NCI-H82 treated with DMSO at 0.1 percent for 48 hours (cell line): ENCODE measurements at regions not wholly inside any gene's neighbourhood (a gene's known extent, or its start where the extent isn't known, plus 50 kb on each side); places are given as distances from the start of the nearest gene placed in this dataset.

Experiments used
- DNase-seq: peaks from one replicate; lab custom pipeline; 2025; ENCODE audit not compliant: unreplicated experiment; lab: John Stamatoyannopoulos, UW

- DNase-seq = no peak
These were observed 244.2 kb upstream of the IGFBP3 start for GRCh38 chr7:46165276-46165675.

- no peak for DNase-seq
These were observed 243.6 kb upstream of the IGFBP3 start for GRCh38 chr7:46164629-46165028.

GRCh38 chr7:46163246-46163645 lies 242.2 kb upstream of the IGFBP3 start:
- DNase-seq = no peak

- no peak for DNase-seq
These were observed 241.5 kb upstream of the IGFBP3 start for GRCh38 chr7:46162609-46163008.

- DNase-seq = no peak
These were observed 239.8 kb upstream of the IGFBP3 start for GRCh38 chr7:46160861-46161260.

GRCh38 chr7:46157931-46158330 lies 236.9 kb upstream of the IGFBP3 start:
- no peak for DNase-seq

GRCh38 chr7:46157404-46157803 lies 236.3 kb upstream of the IGFBP3 start:
- DNase-seq = no peak

GRCh38 chr7:46156853-46157252 lies 235.8 kb upstream of the IGFBP3 start:
- no peak for DNase-seq

GRCh38 chr7:46156086-46156485 lies 235.0 kb upstream of the IGFBP3 start:
- DNase-seq = no peak

GRCh38 chr7:46155367-46155766 lies 234.3 kb upstream of the IGFBP3 start:
- no peak for DNase-seq

- DNase-seq = no peak
These were observed 233.1 kb upstream of the IGFBP3 start for GRCh38 chr7:46153951-46154787.

- no peak for DNase-seq
These were observed 232.5 kb upstream of the IGFBP3 start for GRCh38 chr7:46153583-46153950.

GRCh38 chr7:46152696-46153095 lies 231.6 kb upstream of the IGFBP3 start:
- no peak for DNase-seq

GRCh38 chr7:46150721-46151120 lies 229.6 kb upstream of the IGFBP3 start:
- DNase-seq = no peak

- DNase-seq = no peak
These were observed 229.1 kb upstream of the IGFBP3 start for GRCh38 chr7:46150202-46150601.

- DNase-seq = no peak
These were observed 226.8 kb upstream of the IGFBP3 start for GRCh38 chr7:46147871-46148270.

- no peak for DNase-seq
These were observed 225.6 kb upstream of the IGFBP3 start for GRCh38 chr7:46146454-46147255.

GRCh38 chr7:46145412-46145811 lies 224.3 kb upstream of the IGFBP3 start:
- DNase-seq = no peak

GRCh38 chr7:46143949-46144917 lies 223.2 kb upstream of the IGFBP3 start:
- DNase-seq = no peak

- no peak for DNase-seq
These were observed 222.3 kb upstream of the IGFBP3 start for GRCh38 chr7:46143421-46143820.

- DNase-seq = no peak
These were observed 218.0 kb upstream of the IGFBP3 start for GRCh38 chr7:46139079-46139478.
